Epithelial cell of esophagus (primary cell): ENCODE measurements at regions not wholly inside any gene's neighbourhood (a gene's known extent, or its start where the extent isn't known, plus 50 kb on each side); places are given as distances from the start of the nearest gene placed in this dataset.

Experiments
- DNase-seq: peaks from one replicate; pipeline ENCODE4 v3.0.0; 2010; ENCODE audit warnings: low read depth
- H3K4me3 ChIP-seq: 2 replicates; pipeline ENCODE4 v1.5.1; 2011; ENCODE audit warnings: mild to moderate bottlenecking, low read length, control low read depth
- TF ChIP-seq, protein P1 (sequence below): IDR thresholded peaks from 2 replicates; pipeline ENCODE4 v1.5.1; 2011; ENCODE audit warnings: low read depth, mild to moderate bottlenecking, low read length, control low read depth, inconsistent platforms; ENCODE audit not compliant: insufficient read depth; ENCODE audit errors: missing control alignments

DNA sequence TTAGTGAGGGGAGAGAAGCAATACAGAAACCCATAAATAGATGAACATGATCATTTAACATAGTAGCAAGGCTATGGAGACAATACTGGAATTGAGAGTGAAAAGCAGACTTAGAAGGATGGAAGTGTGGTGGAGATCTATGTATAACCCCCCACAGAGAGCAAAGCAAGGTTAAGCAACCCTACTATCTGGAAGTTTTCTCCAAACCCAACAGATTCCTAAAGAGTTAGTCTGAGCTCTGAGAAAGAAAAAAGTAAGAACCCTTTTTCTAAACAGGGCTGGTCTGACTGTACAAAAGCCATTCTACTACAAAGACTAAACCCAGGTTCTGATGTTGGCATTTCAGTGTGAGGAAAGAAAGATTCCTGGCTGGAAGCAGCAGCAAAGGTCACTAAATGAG lies 153.2 kb downstream of the WNT5A start:
- no peak for DNase-seq
- no peak overlapping the region for H3K4me3 ChIP-seq
- TF ChIP-seq, protein P1, sequence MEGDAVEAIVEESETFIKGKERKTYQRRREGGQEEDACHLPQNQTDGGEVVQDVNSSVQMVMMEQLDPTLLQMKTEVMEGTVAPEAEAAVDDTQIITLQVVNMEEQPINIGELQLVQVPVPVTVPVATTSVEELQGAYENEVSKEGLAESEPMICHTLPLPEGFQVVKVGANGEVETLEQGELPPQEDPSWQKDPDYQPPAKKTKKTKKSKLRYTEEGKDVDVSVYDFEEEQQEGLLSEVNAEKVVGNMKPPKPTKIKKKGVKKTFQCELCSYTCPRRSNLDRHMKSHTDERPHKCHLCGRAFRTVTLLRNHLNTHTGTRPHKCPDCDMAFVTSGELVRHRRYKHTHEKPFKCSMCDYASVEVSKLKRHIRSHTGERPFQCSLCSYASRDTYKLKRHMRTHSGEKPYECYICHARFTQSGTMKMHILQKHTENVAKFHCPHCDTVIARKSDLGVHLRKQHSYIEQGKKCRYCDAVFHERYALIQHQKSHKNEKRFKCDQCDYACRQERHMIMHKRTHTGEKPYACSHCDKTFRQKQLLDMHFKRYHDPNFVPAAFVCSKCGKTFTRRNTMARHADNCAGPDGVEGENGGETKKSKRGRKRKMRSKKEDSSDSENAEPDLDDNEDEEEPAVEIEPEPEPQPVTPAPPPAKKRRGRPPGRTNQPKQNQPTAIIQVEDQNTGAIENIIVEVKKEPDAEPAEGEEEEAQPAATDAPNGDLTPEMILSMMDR, result no peak

DNA sequence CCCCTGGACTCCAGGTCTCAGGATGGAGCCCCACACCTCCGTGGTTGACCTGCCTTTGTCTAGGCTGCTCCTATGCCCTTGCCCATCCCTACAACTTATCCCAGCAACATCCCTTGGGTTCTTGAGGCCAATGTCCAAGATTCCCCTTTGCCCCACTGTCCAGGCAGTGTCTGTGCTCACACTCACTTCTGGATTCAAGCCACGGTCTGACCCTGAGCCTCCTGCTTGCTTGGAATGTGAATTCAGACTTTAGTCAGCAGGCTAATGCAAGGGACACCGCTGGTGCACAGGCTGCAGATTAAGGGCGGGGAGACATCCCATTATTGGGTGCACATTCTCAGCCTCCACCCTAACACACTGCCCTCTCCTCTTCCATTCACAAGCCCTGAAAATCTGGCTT lies 154.1 kb downstream of the WNT5A start:
- TF ChIP-seq, protein P1, result no peak
- no peak for DNase-seq

DNA sequence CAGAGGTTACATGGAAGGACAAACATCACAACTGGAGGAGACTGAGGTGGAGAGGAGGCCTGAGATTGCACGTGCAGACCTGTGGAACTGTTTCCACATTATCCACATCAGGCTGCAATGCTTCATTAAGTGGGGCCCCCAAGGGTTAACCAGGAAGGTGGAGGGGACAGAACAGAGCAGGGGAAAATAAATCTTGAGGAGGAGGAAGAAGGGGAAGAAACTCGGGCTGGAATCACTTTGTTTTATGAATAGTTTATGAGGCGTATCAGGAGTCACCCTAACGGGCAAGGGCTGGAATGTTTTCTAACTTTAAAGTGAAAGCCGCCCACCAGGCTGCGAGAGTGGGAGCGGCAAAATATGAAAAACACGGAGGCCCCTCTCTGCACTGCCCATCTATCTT lies 154.9 kb downstream of the WNT5A start:
- no peak overlapping the region for H3K4me3 ChIP-seq
- TF ChIP-seq, protein P1, result no peak
- no peak for DNase-seq

More for the DNA sequence above, 154.1 kb downstream of the WNT5A start:
- no peak overlapping the region for H3K4me3 ChIP-seq

DNA sequence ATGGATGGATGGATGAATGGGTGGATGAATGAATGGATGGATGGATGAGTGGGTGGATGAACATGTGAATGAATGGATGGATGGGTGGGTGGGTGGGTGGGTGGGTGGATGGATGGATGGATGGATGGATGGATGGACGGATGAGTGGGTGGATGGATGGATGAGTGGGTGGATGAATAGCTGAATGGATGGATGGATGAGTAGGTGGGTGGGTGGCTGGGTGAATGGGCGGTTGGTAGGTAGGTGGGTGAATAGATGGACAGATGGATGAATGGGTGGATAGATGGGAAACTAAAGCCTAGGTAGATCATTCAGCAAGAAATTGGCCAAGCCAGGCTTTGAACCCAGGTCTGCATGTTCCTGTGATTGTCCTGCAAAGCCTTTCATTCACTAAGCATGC lies 155.6 kb downstream of the WNT5A start:
- TF ChIP-seq, protein P1, result no peak
- DNase-seq, result no peak
- H3K4me3 ChIP-seq, result no peak overlapping the region

DNA sequence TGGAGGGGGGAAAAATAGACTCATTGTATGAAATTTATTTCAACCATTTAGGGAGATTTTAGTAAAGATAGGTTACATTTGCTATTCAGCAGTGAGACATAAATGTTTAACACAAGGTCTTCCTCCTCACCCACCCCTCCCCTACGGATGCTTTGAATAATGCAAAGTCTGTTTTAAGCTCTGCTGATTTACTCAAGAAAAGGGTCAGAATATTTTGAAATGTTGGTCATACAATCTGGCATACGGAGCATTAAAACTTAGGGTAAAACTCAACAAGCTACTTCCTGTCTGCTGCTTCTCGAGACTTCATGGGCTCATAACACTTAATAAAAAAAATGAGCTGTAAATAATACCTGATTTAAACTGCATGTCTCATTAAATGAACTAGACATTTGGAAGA lies 156.3 kb downstream of the WNT5A start:
- TF ChIP-seq, protein P1, result no peak
- no peak overlapping the region for H3K4me3 ChIP-seq
- no peak for DNase-seq

DNA sequence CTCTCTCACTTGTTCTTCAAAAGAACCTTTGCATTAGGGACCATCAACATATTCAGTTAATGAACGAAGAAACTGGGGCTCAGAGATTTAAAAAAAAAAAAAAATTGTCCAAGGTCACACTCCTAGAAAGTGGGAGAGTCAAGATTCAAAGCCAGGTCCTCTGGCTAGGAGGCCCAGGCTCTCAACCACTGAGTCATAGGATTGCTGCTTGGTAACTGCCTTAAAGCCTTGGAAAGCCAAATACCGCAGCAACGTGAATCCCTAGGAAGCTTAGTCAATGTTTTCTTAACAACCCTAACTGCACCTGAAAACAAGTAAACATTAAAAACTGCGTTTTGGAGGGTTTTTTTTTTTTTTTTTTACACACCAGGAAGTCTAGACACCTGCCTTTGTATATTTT lies 156.8 kb downstream of the WNT5A start:
- TF ChIP-seq, protein P1, result no peak
- H3K4me3 ChIP-seq, result no peak overlapping the region
- peak; percentile 63 for DNase-seq

DNA sequence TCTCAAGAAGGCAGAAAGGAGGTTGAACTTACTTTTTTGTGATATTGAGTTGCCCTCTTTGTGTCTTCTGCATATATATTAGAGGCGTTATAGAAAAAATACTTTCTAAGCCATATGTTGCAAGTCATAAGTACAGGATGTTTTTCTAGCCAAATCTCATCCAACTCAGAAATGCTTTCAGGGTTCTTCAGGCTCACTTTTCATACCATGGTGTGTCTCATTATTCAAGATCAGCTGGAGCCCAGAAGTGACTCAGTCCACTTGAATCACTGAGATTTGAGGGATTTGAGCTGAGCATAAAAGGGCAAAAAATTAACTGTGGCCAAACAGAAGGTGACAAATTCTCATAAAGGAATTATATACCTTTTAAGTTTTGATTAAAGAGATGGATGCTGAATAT lies 157.3 kb downstream of the WNT5A start:
- TF ChIP-seq, protein P1, result no peak
- no peak overlapping the region for H3K4me3 ChIP-seq
- DNase-seq, result peak; percentile 25
